A673 (cell line): ENCODE measurements at regions not wholly inside any gene's neighbourhood (a gene's known extent, or its start where the extent isn't known, plus 50 kb on each side); places are given as distances from the start of the nearest gene placed in this dataset.

Experiments
- CTCF ChIP-seq: fragments of 300-800, 200-600 bp; sonication (generic); conservative IDR thresholded peaks from 2 replicates; pipeline ENCODE4 v1.5.1; 2017; ENCODE audit warnings: low read depth, mild to moderate bottlenecking, antibody characterized with exemption, low read length, moderate library complexity, mixed read lengths
- EZH2 ChIP-seq: fragments of 200-600 bp; sonication (generic); IDR thresholded peaks from 2 replicates; pipeline ENCODE4 v1.6.1; 2017; ENCODE audit warnings: borderline replicate concordance, low read depth, mild to moderate bottlenecking, mixed read lengths, antibody characterized with exemption, low read length; ENCODE audit not compliant: poor library complexity, severe bottlenecking

GRCh38 chr3:63032881-63033280, 157.7 kb upstream of the CADPS start:
- TF ChIP-seq CTCF (no peak), EZH2 (no peak)
